GM19351 (cell line): ENCODE measurements at regions not wholly inside any gene's neighbourhood (a gene's known extent, or its start where the extent isn't known, plus 50 kb on each side); places are given as distances from the start of the nearest gene placed in this dataset.
"Not testable (repeated sequence)": the region's sequence is repeated elsewhere in the genome, so short reads cannot be mapped to it uniquely, and the experiment has no call there.

Experiments used
- ATAC-seq: cut with Tn5 transposase; IDR thresholded peaks from one replicate; pipeline ENCODE4 v1.9.1; 2021; ENCODE audit warnings: mild to moderate bottlenecking, moderate library complexity; ENCODE audit not compliant: unreplicated experiment

DNA sequence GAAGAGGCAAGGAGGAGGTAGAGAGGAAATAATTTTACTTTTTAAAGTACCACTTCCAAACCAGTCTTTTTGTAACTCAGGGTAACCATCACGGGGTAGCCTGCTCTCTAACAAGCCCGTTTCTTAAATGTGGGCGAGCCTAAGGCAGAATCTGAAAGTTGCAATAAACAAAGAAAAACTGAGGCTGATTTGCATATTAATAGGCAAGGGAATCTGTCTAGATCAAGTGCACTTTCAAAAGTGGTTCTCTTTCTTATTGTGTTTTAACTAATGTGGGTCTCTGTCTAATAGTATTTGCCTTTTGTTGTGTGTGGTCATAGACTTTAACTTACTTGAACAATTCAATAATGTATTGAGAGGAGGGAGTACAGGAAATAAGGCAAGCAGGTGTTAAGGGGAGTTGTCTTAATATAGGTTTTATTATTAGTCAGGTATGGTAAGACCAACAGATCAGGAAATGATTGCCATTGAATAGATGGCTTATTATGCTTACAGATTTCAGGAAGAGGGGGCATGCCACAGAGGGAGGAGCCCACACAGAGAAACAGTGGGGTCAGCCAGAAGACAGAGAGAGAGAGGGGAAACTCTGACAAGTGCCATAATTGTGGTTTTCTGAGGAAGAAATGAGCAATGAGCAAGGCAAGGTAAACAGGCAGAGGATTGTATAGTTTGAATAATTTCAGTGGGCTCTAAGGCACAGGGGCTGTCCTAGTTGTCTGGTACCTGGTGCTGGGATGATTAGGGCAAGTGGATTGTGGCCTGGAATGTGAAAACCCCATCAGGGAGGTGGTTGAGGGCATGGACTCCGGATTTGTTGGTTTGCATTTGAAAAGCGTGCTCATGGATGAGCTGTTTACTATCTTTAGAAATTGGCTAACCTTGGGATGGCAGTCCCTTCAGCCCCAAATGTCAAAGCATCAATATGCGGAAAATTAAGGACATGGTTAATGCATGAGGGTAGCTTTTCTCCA lies 237.2 kb downstream of the TOX3 start:
- ATAC-seq, result no peak

DNA sequence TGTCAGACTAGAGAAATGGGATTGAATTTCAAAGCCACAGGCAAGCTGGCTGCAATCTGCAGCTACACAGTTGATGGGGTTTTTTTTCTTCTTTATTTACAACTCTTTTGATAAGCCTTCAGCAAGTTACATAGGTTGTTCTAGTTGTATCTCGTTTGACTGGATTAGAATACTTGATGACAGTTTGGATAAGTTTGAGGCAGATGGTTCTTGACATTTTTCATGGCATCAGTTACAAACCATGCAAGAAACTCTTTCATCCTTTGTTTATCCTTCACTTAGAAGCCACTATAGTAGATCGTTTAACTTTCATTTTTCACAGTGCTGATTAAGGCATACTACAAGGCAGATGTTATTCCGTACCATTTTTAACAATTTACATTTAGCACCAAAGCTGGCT lies 238.9 kb downstream of the TOX3 start:
- no peak for ATAC-seq

GRCh38 chr16:52301026-52301425 lies 245.9 kb downstream of the TOX3 start:
- no peak for ATAC-seq

DNA sequence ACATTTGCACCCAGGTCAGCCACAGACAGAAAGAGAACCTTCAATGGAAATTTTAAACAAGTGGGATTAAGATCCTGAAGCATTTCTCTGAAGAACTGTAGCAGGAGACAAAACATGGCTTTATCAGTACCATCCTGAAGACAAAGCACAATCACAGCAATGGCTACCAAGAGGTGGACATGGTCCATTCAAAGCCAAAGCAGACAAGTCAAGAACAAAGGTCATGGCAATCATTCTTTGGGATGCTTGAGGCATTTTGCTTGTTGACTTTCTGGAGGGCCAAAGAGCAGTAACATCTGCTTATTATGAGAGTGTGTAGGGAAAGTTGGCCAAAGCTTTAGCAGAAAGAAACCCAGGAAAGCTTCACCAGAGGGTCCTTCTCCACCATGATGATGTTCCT lies 248.2 kb downstream of the TOX3 start:
- no peak for ATAC-seq

DNA sequence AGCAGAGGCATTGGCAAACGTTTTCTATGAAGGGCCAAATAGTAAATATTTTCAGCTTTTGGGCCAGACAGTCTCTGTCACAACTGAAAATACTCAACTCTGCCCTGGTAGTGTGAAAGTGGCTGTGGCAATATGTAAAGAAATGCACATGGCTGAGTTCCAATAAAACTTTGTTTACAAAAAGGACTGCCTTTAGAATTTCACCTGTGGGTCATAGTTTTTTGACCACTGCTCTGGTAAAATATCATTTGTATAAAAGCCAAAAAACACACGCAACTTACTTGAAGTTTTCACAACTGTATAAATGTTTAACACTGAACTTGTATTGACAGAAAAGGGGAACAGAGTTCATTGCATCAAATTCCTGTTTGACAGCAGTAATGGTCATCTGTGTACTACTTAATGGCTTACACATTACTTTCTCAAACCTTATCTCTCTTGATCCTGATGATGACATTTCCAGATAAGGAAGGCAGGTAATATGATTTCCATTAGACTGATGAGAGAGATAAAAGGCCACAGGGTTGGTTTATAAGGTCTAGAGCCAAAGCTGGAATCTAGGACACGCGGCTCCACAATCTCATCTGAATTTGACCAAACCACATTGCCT lies 250.1 kb downstream of the TOX3 start:
- ATAC-seq, result not testable (repeated sequence)

- no peak for ATAC-seq
These were observed 250.9 kb downstream of the TOX3 start for GRCh38 chr16:52296076-52296475.

DNA sequence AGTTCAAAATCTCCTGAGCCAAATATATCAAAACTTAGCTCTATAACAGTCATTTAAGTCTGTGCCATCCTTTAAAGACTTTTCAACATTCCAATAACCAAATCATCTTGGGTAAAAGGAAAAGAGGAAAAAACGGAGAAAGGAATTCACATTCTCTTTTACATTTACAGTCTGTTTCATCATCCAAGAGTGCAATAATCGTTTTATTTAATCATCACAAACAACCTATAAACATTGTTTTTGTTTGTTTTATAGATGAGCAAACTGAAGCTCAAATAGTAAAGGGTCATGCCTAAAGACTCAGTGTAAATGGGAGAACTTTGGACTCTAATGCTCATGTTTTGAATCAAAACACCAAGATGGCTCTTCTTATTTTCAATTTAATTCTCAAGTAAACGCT lies 252.3 kb downstream of the TOX3 start:
- no peak for ATAC-seq

GRCh38 chr16:52293204-52293603 lies 253.7 kb downstream of the TOX3 start:
- no peak for ATAC-seq

DNA sequence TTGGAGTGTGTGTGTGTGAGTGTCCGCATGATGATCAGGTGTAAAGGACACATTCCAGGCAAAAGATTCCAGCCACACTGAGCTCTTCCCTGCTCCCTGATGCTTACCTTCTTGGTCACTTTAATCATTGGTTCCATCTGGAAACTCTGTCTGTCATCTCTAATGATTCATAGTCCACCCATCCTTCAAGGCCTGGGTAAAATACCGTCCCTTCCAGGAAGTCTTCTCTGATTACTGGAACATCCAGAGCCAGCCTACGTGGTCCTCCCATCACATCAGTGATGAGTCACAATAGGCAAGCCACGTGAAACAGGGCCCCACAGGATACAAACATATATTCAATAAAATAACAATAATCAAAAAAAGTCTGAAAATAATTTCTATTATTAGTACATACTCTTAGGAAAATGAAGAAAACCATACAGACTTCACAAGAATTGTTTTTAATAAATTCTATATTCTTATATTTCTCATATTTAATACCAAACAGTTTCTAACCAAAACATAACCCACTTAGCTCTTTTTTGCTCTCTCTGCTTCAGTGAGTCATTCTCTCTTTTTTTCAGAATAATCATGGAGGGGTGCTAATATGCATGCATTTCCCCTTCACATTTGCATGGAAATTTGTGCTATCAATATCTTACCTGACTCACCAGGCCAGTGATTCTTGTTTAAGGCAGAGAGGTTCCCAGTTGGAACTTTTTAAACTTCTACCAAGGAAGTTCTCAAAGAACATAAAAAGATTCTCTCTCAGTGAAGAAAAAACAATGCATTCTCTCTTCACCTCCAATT lies 263.2 kb downstream of the TOX3 start:
- no peak for ATAC-seq

DNA sequence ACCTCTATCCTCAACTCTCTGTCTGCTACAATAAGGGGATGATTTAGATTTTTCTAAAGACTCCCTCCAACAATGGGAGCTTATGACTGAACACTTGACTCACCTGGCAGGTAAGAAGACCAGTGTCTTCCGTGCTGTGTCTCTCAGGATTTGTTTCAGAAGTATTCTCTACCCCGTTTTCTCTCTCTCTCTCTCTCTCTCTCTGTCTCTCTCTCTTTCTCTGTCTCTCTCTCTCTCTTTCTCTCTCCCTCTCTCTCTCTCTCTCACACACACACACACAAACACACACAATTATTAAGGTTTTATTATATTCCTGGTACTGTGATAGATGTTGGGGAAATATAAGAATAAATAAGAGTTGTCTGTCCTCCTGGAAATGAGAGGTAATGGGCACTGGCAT lies 263.9 kb downstream of the TOX3 start:
- ATAC-seq, result no peak

DNA sequence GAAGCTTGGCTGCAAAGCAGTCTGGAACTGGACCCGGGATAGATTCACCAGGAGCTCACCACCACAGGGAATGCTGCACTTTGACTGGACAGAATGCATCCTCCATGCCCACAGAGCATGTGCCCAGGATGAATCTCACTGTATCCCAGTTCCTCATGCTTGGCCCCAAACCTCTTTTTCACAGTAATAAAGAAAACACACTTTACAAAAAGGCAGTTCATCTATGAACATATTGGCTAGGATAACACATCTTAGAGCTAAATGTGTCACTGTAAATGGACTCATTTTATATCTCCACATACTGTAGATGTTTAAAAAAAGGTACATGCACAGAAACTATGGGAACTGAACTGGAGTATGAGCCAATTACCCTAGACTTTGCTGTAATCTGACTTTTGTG lies 266.9 kb downstream of the TOX3 start:
- no peak for ATAC-seq

- no peak for ATAC-seq
These were observed 275.7 kb downstream of the TOX3 start for GRCh38 chr16:52271088-52271750.

DNA sequence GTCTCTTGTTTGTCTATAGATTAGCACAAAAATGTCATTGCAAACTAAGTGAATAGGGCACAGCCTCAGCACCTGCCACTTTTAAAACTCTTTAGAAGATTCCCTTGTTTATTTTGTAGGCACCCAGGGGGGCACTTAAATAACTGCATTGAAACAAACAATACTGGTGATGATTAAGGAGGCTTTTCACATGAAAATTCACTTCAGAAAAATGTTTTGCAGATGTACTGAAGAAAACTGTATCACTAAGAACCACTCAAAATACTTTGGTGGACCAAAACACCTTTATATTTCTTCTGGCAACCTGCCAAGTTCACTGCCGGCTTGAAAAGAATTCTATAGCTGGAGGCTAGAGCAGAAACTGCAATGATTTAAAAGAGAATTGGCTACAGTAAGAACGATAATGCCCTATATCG lies 281.5 kb downstream of the TOX3 start:
- ATAC-seq, result no peak

- ATAC-seq, result no peak
These were observed 289.4 kb downstream of the TOX3 start for GRCh38 chr16:52257534-52257933.

- no peak for ATAC-seq
These were observed 290.4 kb downstream of the TOX3 start for GRCh38 chr16:52256310-52257078.

GRCh38 chr16:52254746-52255145 lies 292.2 kb downstream of the TOX3 start:
- no peak for ATAC-seq

GRCh38 chr16:52252680-52253079 lies 294.3 kb downstream of the TOX3 start:
- no peak for ATAC-seq

- ATAC-seq, result no peak
These were observed 295.4 kb downstream of the TOX3 start for GRCh38 chr16:52251495-52251894.

GRCh38 chr16:52247737-52248136 lies 299.2 kb downstream of the TOX3 start:
- ATAC-seq, result no peak

- ATAC-seq, result no peak
These were observed 308.2 kb downstream of the TOX3 start for GRCh38 chr16:52238710-52239109.
